GM12878 (cell line): ENCODE measurements at regions not wholly inside any gene's neighbourhood (a gene's known extent, or its start where the extent isn't known, plus 50 kb on each side); places are given as distances from the start of the nearest gene placed in this dataset.

Experiments
- ATAC-seq: fragments of 200-7000 bp; cut with Tn5 transposase; 3 replicates; pipeline ENCODE4 v1.9.1; 2020; ENCODE audit warnings: mild to moderate bottlenecking, moderate library complexity
- BruUV-seq: library from RNA; stranded (reverse); fragments of 400-500 nt; replicated peaks from 2 replicates; lab custom pipeline; 2021; lab: Mats Ljungman, UMichigan
- CTCF ChIA-PET: fragments of 300-600 bp; sonication (Branson Sonifier 250); formaldehyde crosslinking; extraction: SDS; loops from one replicate; lab custom pipeline; 2021; ENCODE audit warnings: inconsistent platforms; lab: Yijun Ruan, JAX
- POLR2A ChIA-PET: fragments of 350-600 bp; formaldehyde crosslinking; extraction: SDS; loops from one replicate; lab custom pipeline; 2021; ENCODE audit warnings: inconsistent platforms; lab: Charles Lee
- RAD21 ChIA-PET: fragments of 300-600 bp; sonication (Branson Sonifier 250); formaldehyde crosslinking; loops from one replicate; lab custom pipeline; 2023; ENCODE audit warnings: antibody characterized with exemption; ENCODE audit not compliant: unreplicated experiment; lab: Charles Lee
- SMC1A ChIA-PET: fragments of 300-600 bp; sonication (Branson Sonifier 250); formaldehyde crosslinking; loops from one replicate; lab custom pipeline; 2023; ENCODE audit not compliant: unreplicated experiment, uncharacterized antibody; lab: Charles Lee
- DNase-seq: peaks from one replicate; pipeline ENCODE4 v3.0.0-alpha.2; 2011; ENCODE audit warnings: low read depth, low spot score
- FAIRE-seq: peaks from 3 replicates; lab custom pipeline; 2011; peaks lifted over from hg19 to GRCh38; lab: Jason Lieb, UNC
- H2AFZ ChIP-seq: 2 replicates; pipeline ENCODE4 v1.6.0; 2011; ENCODE audit warnings: low read depth, low read length, control low read depth; ENCODE audit not compliant: control insufficient read depth
- H3K27ac ChIP-seq: 2 replicates; pipeline ENCODE4 v1.5.1; 2011; ENCODE audit warnings: control low read depth; ENCODE audit not compliant: control insufficient read depth, insufficient read depth
- H3K27me3 ChIP-seq, 2 experiments: replicated peaks in 1 of 2; 2 replicates each; pipeline versions ENCODE4 v1.6.0 to v1.6.1; 2011; ENCODE audit warnings: low read length in 1 of 2; ENCODE audit not compliant: control insufficient read depth in 2 of 2, insufficient read depth in 2 of 2
- H3K36me3 ChIP-seq, 2 experiments: 2 replicates each; pipeline ENCODE4 v1.5.1; 2011; ENCODE audit warnings: low read length in 1 of 2; ENCODE audit not compliant: control insufficient read depth in 2 of 2, insufficient read depth in 2 of 2
- H3K4me1 ChIP-seq: 2 replicates; pipeline ENCODE4 v1.6.1; 2011; ENCODE audit warnings: mild to moderate bottlenecking, low read length, moderate library complexity, mixed read lengths; ENCODE audit not compliant: control insufficient read depth, insufficient read depth
- H3K4me2 ChIP-seq: 2 replicates; pipeline ENCODE4 v1.6.0; 2011; ENCODE audit warnings: control low read depth; ENCODE audit not compliant: control insufficient read depth, insufficient read depth
- H3K4me3 ChIP-seq: fragments of 200-600 bp; sonication (generic); 2 replicates; pipeline ENCODE4 v1.5.1; 2016
- H3K79me2 ChIP-seq: 2 replicates; pipeline ENCODE4 v1.6.0; 2011; ENCODE audit warnings: low read length; ENCODE audit not compliant: control insufficient read depth, insufficient read depth
- H3K9ac ChIP-seq: 2 replicates; pipeline ENCODE4 v1.8.0; 2011; ENCODE audit warnings: low read length, control low read depth, mixed read lengths; ENCODE audit not compliant: control insufficient read depth, insufficient read depth
- H3K9me3 ChIP-seq: replicated peaks from 3 replicates; pipeline ENCODE4 v1.5.1; 2011; ENCODE audit warnings: mild to moderate bottlenecking, low read length; ENCODE audit not compliant: control insufficient read depth, insufficient read depth
- H4K20me1 ChIP-seq: 2 replicates; pipeline ENCODE4 v1.6.0; 2011; ENCODE audit not compliant: control insufficient read depth, insufficient read depth
- BCLAF1 ChIP-seq: fragments of 450-650 bp; IDR thresholded peaks from 2 replicates; pipeline ENCODE4 v1.6.1; 2017; ENCODE audit warnings: antibody characterized with exemption, mild to moderate bottlenecking, moderate library complexity
- BHLHE40 ChIP-seq, 2 experiments: fragments of 450-650 bp in 1 of 2; IDR thresholded peaks; 2 replicates each; pipeline ENCODE4 v1.6.1; 2011 to 2017; ENCODE audit warnings: low read depth in 2 of 2, borderline replicate concordance in 1 of 2, improper control_type of control experiment in 1 of 2, low read length in 1 of 2, mild to moderate bottlenecking in 1 of 2
- FOS ChIP-seq: IDR thresholded peaks from 3 replicates; pipeline ENCODE4 v1.6.1; 2011; ENCODE audit warnings: borderline replicate concordance; ENCODE audit not compliant: insufficient read length; ENCODE audit errors: extremely low read depth
- FOXK2 ChIP-seq: fragments of 450-650 bp; IDR thresholded peaks from 2 replicates; pipeline ENCODE4 v1.6.1; 2017; ENCODE audit warnings: mild to moderate bottlenecking, moderate library complexity
- PAX8 ChIP-seq: fragments of 450-650 bp; IDR thresholded peaks from 2 replicates; pipeline ENCODE4 v1.6.1; 2017; ENCODE audit warnings: mild to moderate bottlenecking, moderate library complexity
- SMARCA5 ChIP-seq: fragments of 450-650 bp; IDR thresholded peaks from 2 replicates; pipeline ENCODE4 v1.6.1; 2017; ENCODE audit warnings: mild to moderate bottlenecking
- SRF ChIP-seq, 2 experiments: IDR thresholded peaks; 2 replicates each; pipeline ENCODE4 v1.6.1; 2011; ENCODE audit warnings: low read depth in 2 of 2, low read length in 2 of 2, mild to moderate bottlenecking in 1 of 2, moderate library complexity in 1 of 2
- SUPT20H ChIP-seq: IDR thresholded peaks from 2 replicates; pipeline ENCODE4 v1.6.1; 2011; ENCODE audit warnings: low read depth, mild to moderate bottlenecking, low read length, moderate library complexity, borderline replicate concordance; ENCODE audit not compliant: control insufficient read depth
- ZNF592 ChIP-seq: fragments of 450-650 bp; IDR thresholded peaks from 2 replicates; pipeline ENCODE4 v1.6.1; 2017; ENCODE audit warnings: mild to moderate bottlenecking, moderate library complexity
- WGBS: methylation state at CpG from one replicate; pipeline ENCODE4 v1.1.6; 2016; ENCODE audit warnings: low lambda C conversion rate; ENCODE audit not compliant: insufficient replicate concordance, insufficient coverage; ENCODE audit errors: missing lambda C conversion rate; 5-methylcytosine and 5-hydroxymethylcytosine counted together
- in situ Hi-C: fragments of 300-500 bp; cut with MboI; formaldehyde crosslinking; loops from 9 replicates; pipeline ENCODE4 v1.14.3; 2018; ENCODE audit warnings: mixed read lengths
- intact Hi-C: fragments of 100-400 bp; cut with micrococcal nuclease; formaldehyde crosslinking; loops from one replicate; pipeline ENCODE4 v1.14.2; 2022; ENCODE audit not compliant: unreplicated experiment

- TF ChIP-seq BCLAF1 (no peak), SUPT20H (no peak), SMARCA5 (no peak)
Observed at GRCh38 chr3:27630885-27631284, 91.2 kb downstream of the EOMES start (continued).

- POLR2A ChIA-PET = interaction anchor here (0.8 kb wide), 1 partner anchor 341 kb away, joined by 4 read pairs; no protein-coding TSS in a partner anchor
- DNase-seq = no peak
- no peak overlapping the region for H3K4me3 ChIP-seq
- TF ChIP-seq PAX8 (no peak), SRF (IDR thresholded peaks at IDR 0.05; ENCODE audit: low read depth in 2 of 2, low read length in 2 of 2) (no peak), ZNF592 (no peak), BHLHE40 (IDR thresholded peaks at IDR 0.05; ENCODE audit: borderline replicate concordance in 1 of 2, low read depth in 2 of 2, low read length in 1 of 2) (no peak), FOXK2 (no peak), FOS (no peak)
- TF ChIP-seq, all 136 proteins: peak for 0
- Histone ChIP-seq H3K4me2 (no peak overlapping the region), H2AFZ (no peak overlapping the region), H3K9me3 (no peaks in the 10 kb centered on the region), H3K36me3 (no peaks in the 10 kb centered on the region), H3K4me1 (no peaks in the 10 kb centered on the region), H3K27ac (no peak overlapping the region), H3K79me2 (no peaks in the 10 kb centered on the region), H3K27me3 (no peaks in the 10 kb centered on the region), H4K20me1 (no peaks in the 10 kb centered on the region), H3K9ac (no peak overlapping the region)
- BruUV-seq = no TSS peak
- ChIA-PET SMC1A (no interaction called here), CTCF (no interaction called here), RAD21 (no interaction called here)
- intact Hi-C loops = no loop called here
- 50% methylated on average over 2 of the region's 2 CpGs for WGBS
- FAIRE-seq = no peak
- in situ Hi-C loops = no loop called here
- ATAC-seq = no peak
Observed at GRCh38 chr3:27629366-27629765, 92.8 kb downstream of the EOMES start.
